Neural progenitor cell (in vitro differentiated cells): ENCODE measurements at regions not wholly inside any gene's neighbourhood (a gene's known extent, or its start where the extent isn't known, plus 50 kb on each side); places are given as distances from the start of the nearest gene placed in this dataset.
"Not testable (repeated sequence)": the region's sequence is repeated elsewhere in the genome, so short reads cannot be mapped to it uniquely, and the experiment has no call there.

Experiments used
- DNase-seq: peaks from one replicate; pipeline ENCODE4 v3.0.0-alpha.2; 2016; ENCODE audit warnings: low spot score
- H2AFZ ChIP-seq: fragments of 200-600 bp; sonication (generic); replicated peaks from 2 replicates; pipeline ENCODE4 v1.6.1; 2016; ENCODE audit warnings: antibody characterized with exemption
- H3F3A ChIP-seq: fragments of 200-600 bp; sonication (generic); 2 replicates; pipeline ENCODE4 v1.6.1; 2016; ENCODE audit warnings: antibody characterized with exemption, low read depth
- H3K27ac ChIP-seq: fragments of 200-600 bp; sonication (generic); 2 replicates; pipeline ENCODE4 v1.5.1; 2016; ENCODE audit warnings: mild to moderate bottlenecking
- H3K27me3 ChIP-seq: fragments of 200-600 bp; sonication (generic); 2 replicates; pipeline ENCODE4 v1.6.1; 2016; ENCODE audit warnings: mild to moderate bottlenecking, moderate library complexity
- H3K36me3 ChIP-seq: fragments of 200-600 bp; sonication (generic); 2 replicates; pipeline ENCODE4 v1.5.1; 2016
- H3K4me1 ChIP-seq: fragments of 200-600 bp; sonication (generic); 2 replicates; pipeline ENCODE4 v1.6.1; 2016; ENCODE audit warnings: mixed run types
- H3K4me2 ChIP-seq: fragments of 200-600 bp; sonication (generic); 2 replicates; pipeline ENCODE4 v1.6.1; 2016
- H3K4me3 ChIP-seq: fragments of 200-600 bp; sonication (generic); 2 replicates; pipeline ENCODE4 v1.5.1; 2016
- H3K79me2 ChIP-seq: fragments of 200-600 bp; sonication (generic); 2 replicates; pipeline ENCODE4 v1.6.1; 2016; ENCODE audit warnings: low read depth
- H3K9ac ChIP-seq: fragments of 200-600 bp; sonication (generic); 2 replicates; pipeline ENCODE4 v1.6.1; 2016
- H3K9me3 ChIP-seq: fragments of 200-600 bp; sonication (generic); 2 replicates; pipeline ENCODE4 v1.5.1; 2016; ENCODE audit warnings: low read depth
- H4K20me1 ChIP-seq: fragments of 200-600 bp; sonication (generic); 2 replicates; pipeline ENCODE4 v1.6.1; 2016; ENCODE audit warnings: low read depth
- H3K27ac Mint-ChIP-seq: 3 replicates; pipeline ENCODE4 v1.8.0; 2021; ENCODE audit warnings: mixed read lengths
- H3K27me3 Mint-ChIP-seq: 2 replicates; pipeline ENCODE4 v1.8.0; 2022; ENCODE audit warnings: low read depth, mild to moderate bottlenecking, inconsistent platforms, moderate library complexity, mixed read lengths; ENCODE audit not compliant: insufficient read depth
- H3K36me3 Mint-ChIP-seq: 3 replicates; pipeline ENCODE4 v1.8.0; 2021; ENCODE audit warnings: mixed read lengths
- H3K4me1 Mint-ChIP-seq: 3 replicates; pipeline ENCODE4 v1.8.0; 2021; ENCODE audit warnings: mixed read lengths
- H3K4me3 Mint-ChIP-seq: 3 replicates; pipeline ENCODE4 v1.8.0; 2021; ENCODE audit warnings: mild to moderate bottlenecking, moderate library complexity, mixed read lengths
- H3K9me3 Mint-ChIP-seq: 3 replicates; pipeline ENCODE4 v1.8.0; 2020; ENCODE audit warnings: mixed read lengths
- EZH2 ChIP-seq: fragments of 200-600 bp; sonication (generic); IDR thresholded peaks from 2 replicates; pipeline ENCODE4 v1.6.1; 2017; ENCODE audit warnings: antibody characterized with exemption, mild to moderate bottlenecking, moderate library complexity
- EZH2phosphoT487 ChIP-seq: fragments of 200-600 bp; sonication (generic); IDR thresholded peaks from 2 replicates; pipeline ENCODE4 v1.6.1; 2017; ENCODE audit warnings: antibody characterized with exemption
- TF ChIP-seq, protein P1 (sequence below): fragments of 200-600 bp; sonication (generic); IDR thresholded peaks from 2 replicates; pipeline ENCODE4 v1.5.1; 2017; ENCODE audit warnings: antibody characterized with exemption, mild to moderate bottlenecking

DNA sequence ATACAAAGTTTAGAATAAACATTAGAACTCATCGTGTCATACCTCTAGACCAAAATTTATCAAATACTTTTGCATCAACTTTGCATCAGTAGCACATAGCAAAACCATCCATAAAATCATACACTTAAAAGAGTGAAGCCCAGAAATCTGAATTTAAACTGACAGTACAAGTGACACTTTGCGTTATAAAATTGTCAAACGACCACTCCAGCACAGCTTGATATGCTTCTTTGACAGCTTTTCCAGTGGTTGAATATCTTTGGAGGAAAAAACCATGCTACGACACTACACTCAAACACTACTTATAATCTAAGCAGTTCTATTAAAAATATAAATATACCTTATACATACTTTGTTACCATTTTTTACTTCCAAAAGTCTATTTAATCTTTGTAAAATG lies 1644.4 kb downstream of the STIM2 start:
- no peaks in the 10 kb centered on the region for H3K9me3 ChIP-seq
- H3K36me3 Mint-ChIP-seq = no peaks in the 10 kb centered on the region
- no peaks in the 10 kb centered on the region for H3K27me3 Mint-ChIP-seq
- H3K4me1 ChIP-seq = no peaks in the 10 kb centered on the region
- no peak overlapping the region for H3K27ac Mint-ChIP-seq
- no peak overlapping the region for H3K4me2 ChIP-seq
- no peak overlapping the region for H2AFZ ChIP-seq
- TF ChIP-seq EZH2phosphoT487 (no peak), EZH2 (no peak)
- TF ChIP-seq, protein P1, sequence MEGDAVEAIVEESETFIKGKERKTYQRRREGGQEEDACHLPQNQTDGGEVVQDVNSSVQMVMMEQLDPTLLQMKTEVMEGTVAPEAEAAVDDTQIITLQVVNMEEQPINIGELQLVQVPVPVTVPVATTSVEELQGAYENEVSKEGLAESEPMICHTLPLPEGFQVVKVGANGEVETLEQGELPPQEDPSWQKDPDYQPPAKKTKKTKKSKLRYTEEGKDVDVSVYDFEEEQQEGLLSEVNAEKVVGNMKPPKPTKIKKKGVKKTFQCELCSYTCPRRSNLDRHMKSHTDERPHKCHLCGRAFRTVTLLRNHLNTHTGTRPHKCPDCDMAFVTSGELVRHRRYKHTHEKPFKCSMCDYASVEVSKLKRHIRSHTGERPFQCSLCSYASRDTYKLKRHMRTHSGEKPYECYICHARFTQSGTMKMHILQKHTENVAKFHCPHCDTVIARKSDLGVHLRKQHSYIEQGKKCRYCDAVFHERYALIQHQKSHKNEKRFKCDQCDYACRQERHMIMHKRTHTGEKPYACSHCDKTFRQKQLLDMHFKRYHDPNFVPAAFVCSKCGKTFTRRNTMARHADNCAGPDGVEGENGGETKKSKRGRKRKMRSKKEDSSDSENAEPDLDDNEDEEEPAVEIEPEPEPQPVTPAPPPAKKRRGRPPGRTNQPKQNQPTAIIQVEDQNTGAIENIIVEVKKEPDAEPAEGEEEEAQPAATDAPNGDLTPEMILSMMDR = no peak
- no peaks in the 10 kb centered on the region for H3K27me3 ChIP-seq
- H3K36me3 ChIP-seq = no peaks in the 10 kb centered on the region
- no peak overlapping the region for H3K4me3 Mint-ChIP-seq
- H3K4me1 Mint-ChIP-seq = no peaks in the 10 kb centered on the region
- no peaks in the 10 kb centered on the region for H3K9me3 Mint-ChIP-seq
- no peaks in the 10 kb centered on the region for H3K79me2 ChIP-seq
- no peaks in the 10 kb centered on the region for H4K20me1 ChIP-seq
- no peak overlapping the region for H3K4me3 ChIP-seq
- no peak overlapping the region for H3K9ac ChIP-seq
- no peak for DNase-seq
- no peak overlapping the region for H3K27ac ChIP-seq
- no peaks in the 10 kb centered on the region for H3F3A ChIP-seq

DNA sequence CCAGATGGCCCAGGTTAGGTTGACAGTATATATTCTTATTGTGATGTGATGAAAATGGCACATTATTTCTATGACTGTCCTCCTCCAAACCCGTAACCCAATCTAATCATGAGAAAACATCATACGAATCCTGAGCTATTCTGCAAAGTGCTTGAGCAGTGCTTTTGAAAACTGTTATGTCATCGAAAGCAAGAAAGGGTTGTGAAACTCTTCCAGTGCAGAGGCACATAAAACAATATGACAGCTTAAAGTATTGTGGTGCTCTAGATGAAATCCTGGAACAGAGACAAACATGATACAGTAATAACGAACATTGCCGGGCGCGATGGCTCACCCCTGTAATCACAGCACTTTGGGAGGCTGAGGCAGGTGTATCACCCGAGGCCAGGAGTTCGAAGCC lies 1648.0 kb downstream of the STIM2 start:
- no peaks in the 10 kb centered on the region for H3K36me3 Mint-ChIP-seq
- H3K27me3 Mint-ChIP-seq = no peaks in the 10 kb centered on the region

DNA sequence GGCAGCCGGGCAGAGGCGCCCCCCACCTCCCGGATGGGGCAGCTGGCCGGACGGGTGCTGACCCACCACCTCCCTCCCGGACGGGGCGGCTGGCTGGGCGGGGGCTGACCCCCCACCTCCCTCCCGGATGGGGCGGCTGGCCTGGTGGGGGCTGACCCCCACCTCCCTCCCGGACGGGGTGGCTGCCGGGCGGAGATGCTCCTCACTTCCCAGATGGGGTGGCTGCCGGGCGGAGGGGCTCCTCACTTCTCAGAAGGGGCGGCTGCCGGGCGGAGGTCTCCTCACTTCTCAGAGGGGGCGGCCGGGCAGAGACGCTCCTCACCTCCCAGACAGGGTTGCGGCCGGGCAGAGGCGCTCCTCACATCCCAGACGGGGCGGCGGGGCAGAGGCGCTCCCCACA lies 1654.1 kb downstream of the STIM2 start:
- H3K27me3 ChIP-seq, H3K4me1 ChIP-seq, H3K27me3 Mint-ChIP-seq, H3K79me2 ChIP-seq, H3F3A ChIP-seq, H3K27ac Mint-ChIP-seq, H3K36me3 ChIP-seq, H2AFZ ChIP-seq, DNase-seq, H3K27ac ChIP-seq, H3K9ac ChIP-seq, H3K4me1 Mint-ChIP-seq, H4K20me1 ChIP-seq, H3K36me3 Mint-ChIP-seq, H3K9me3 Mint-ChIP-seq, H3K4me2 ChIP-seq, H3K4me3 ChIP-seq, H3K9me3 ChIP-seq, H3K4me3 Mint-ChIP-seq: not testable (repeated sequence)

More for the DNA sequence above, 1648.0 kb downstream of the STIM2 start:
- H2AFZ ChIP-seq = no peak overlapping the region
- no peaks in the 10 kb centered on the region for H4K20me1 ChIP-seq
- H3K4me1 ChIP-seq = no peaks in the 10 kb centered on the region
- no peak overlapping the region for H3K9ac ChIP-seq
- DNase-seq = no peak
- no peaks in the 10 kb centered on the region for H3F3A ChIP-seq
- H3K79me2 ChIP-seq = no peaks in the 10 kb centered on the region
- no peaks in the 10 kb centered on the region for H3K9me3 ChIP-seq
- no peaks in the 10 kb centered on the region for H3K9me3 Mint-ChIP-seq
- no peak overlapping the region for H3K4me3 ChIP-seq
- no peak overlapping the region for H3K4me3 Mint-ChIP-seq
- H3K27ac ChIP-seq = no peak overlapping the region
- no peaks in the 10 kb centered on the region for H3K36me3 ChIP-seq
- H3K27ac Mint-ChIP-seq = no peak overlapping the region
- TF ChIP-seq, protein P1 = no peak
- no peak for TF ChIP-seq EZH2phosphoT487
- no peak for TF ChIP-seq EZH2
- no peaks in the 10 kb centered on the region for H3K27me3 ChIP-seq
- peaks cover 4% of the 10 kb centered on the region for H3K4me1 Mint-ChIP-seq
- H3K4me2 ChIP-seq = no peak overlapping the region

DNA sequence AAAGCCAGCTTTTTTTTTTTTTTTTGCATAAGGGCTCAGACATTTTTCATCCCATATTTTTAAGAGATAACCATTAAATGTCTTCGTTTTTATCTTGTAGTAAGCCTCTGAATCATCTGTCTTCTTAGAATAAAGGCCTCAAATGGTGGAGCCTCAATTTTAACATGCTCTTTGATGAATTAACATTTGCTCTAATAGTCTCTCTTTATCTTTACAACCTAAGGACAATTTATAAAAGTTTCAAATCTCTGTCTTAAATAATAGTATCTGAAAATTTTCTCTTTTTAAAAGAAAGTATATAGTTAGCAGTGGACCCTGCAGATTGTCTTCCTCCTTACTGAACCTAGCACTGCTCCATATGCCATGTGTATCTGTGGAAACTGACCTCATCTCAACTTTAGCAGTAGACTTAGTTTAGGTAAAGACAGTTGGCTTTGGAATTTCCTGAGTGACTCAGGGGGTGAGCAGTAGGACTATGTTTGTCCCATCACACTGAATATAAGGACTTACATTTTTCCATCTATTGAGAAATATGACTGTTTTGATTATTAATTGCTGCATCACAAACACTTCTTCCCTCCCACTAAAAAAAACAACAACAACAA lies 1658.0 kb downstream of the STIM2 start:
- H3K4me1 ChIP-seq = no peaks in the 10 kb centered on the region
- Mint-ChIP-seq H3K27ac (no peak overlapping the region), H3K27me3 (no peaks in the 10 kb centered on the region), H3K9me3 (peaks cover 7% of the 10 kb centered on the region), H3K4me3 (no peak overlapping the region), H3K36me3 (no peaks in the 10 kb centered on the region), H3K4me1 (no peaks in the 10 kb centered on the region)
- DNase-seq = no peak
- no peaks in the 10 kb centered on the region for H3K36me3 ChIP-seq
- H3K9ac ChIP-seq = no peak overlapping the region
- no peaks in the 10 kb centered on the region for H3F3A ChIP-seq
- H3K4me3 ChIP-seq = no peak overlapping the region
- no peak overlapping the region for H3K27ac ChIP-seq
- no peaks in the 10 kb centered on the region for H3K9me3 ChIP-seq
- H4K20me1 ChIP-seq = no peaks in the 10 kb centered on the region
- TF ChIP-seq EZH2 (no peak), EZH2phosphoT487 (no peak)
- TF ChIP-seq, protein P1 = no peak
- no peaks in the 10 kb centered on the region for H3K79me2 ChIP-seq
- H2AFZ ChIP-seq = no peak overlapping the region
- H3K27me3 ChIP-seq = no peaks in the 10 kb centered on the region
- no peak overlapping the region for H3K4me2 ChIP-seq
